HG03575 (cell line): ENCODE measurements at regions not wholly inside any gene's neighbourhood (a gene's known extent, or its start where the extent isn't known, plus 50 kb on each side); places are given as distances from the start of the nearest gene placed in this dataset.
A peak's percentile ranks its signal among the peaks of the same experiment; 100 is the strongest.

Source experiments
- ATAC-seq: cut with Tn5 transposase; IDR thresholded peaks from one replicate; pipeline ENCODE4 v1.9.1; 2021; ENCODE audit not compliant: unreplicated experiment, insufficient number of reproducible peaks, low FRiP score; ENCODE audit errors: extremely low read depth

- ATAC-seq: no peak
Measured at GRCh38 chr7:41842956-41843355, 140.1 kb upstream of the INHBA start.

- ATAC-seq: no peak
Measured at GRCh38 chr7:41837916-41838315, 135.0 kb upstream of the INHBA start.

- ATAC-seq: no peak
Measured at GRCh38 chr7:41835976-41836530, 133.2 kb upstream of the INHBA start.

GRCh38 chr7:41834805-41835694 lies 132.2 kb upstream of the INHBA start:
- no peak for ATAC-seq

- ATAC-seq: no peak
Measured at GRCh38 chr7:41832941-41833340, 130.1 kb upstream of the INHBA start.

- ATAC-seq: no peak
Measured at GRCh38 chr7:41830271-41830670, 127.4 kb upstream of the INHBA start.

- no peak for ATAC-seq
Measured at GRCh38 chr7:41828911-41829310, 126.0 kb upstream of the INHBA start.

GRCh38 chr7:41826641-41827040 lies 123.8 kb upstream of the INHBA start:
- ATAC-seq: no peak

- no peak for ATAC-seq
Measured at GRCh38 chr7:41825927-41826480, 123.1 kb upstream of the INHBA start.

- ATAC-seq: no peak
Measured at GRCh38 chr7:41824284-41824683, 121.4 kb upstream of the INHBA start.

GRCh38 chr7:41822259-41822817 lies 119.4 kb upstream of the INHBA start:
- ATAC-seq: no peak

- ATAC-seq: no peak
Measured at GRCh38 chr7:41821521-41822213, 118.8 kb upstream of the INHBA start.

- ATAC-seq: no peak
Measured at GRCh38 chr7:41820111-41820671, 117.3 kb upstream of the INHBA start.

- no peak for ATAC-seq
Measured at GRCh38 chr7:41819645-41820044, 116.8 kb upstream of the INHBA start.

GRCh38 chr7:41818765-41819398 lies 116.0 kb upstream of the INHBA start:
- no peak for ATAC-seq

GRCh38 chr7:41817386-41817785 lies 114.5 kb upstream of the INHBA start:
- peak; percentile 62 for ATAC-seq

- peak; percentile 40 for ATAC-seq
Measured at GRCh38 chr7:41816111-41816510, 113.2 kb upstream of the INHBA start.

- no peak for ATAC-seq
Measured at GRCh38 chr7:41814888-41815287, 112.0 kb upstream of the INHBA start.

- ATAC-seq: no peak
Measured at GRCh38 chr7:41813286-41813685, 110.4 kb upstream of the INHBA start.
